Caco-2 (cell line): ENCODE measurements at regions not wholly inside any gene's neighbourhood (a gene's known extent, or its start where the extent isn't known, plus 50 kb on each side); places are given as distances from the start of the nearest gene placed in this dataset. TPM values are rescaled to one million over a fixed set of nuclear protein-coding genes. Genes with fewer than 3 reads are reported as not detected.

Source experiments
- BruUV-seq: library from RNA; stranded (reverse); fragments of 400-500 nt; replicated peaks from 2 replicates; lab custom pipeline; 2021; lab: Mats Ljungman, UMichigan
- CTCF ChIA-PET: fragments of 300-600 bp; sonication (Branson Sonifier 250); formaldehyde crosslinking; loops from one replicate; lab custom pipeline; 2022; ENCODE audit warnings: antibody characterized with exemption; lab: Charles Lee
- POLR2A ChIA-PET: fragments of 300-600 bp; sonication (Branson Sonifier 250); formaldehyde crosslinking; loops from one replicate; lab custom pipeline; 2022; ENCODE audit warnings: antibody characterized with exemption; lab: Charles Lee
- DNase-seq, 2 experiments: peaks; one replicate each; pipeline versions ENCODE4 v3.0.0 to v3.0.0-alpha.2; 2020 to 2022
- H3K27me3 ChIP-seq: replicated peaks from 2 replicates; pipeline ENCODE4 v1.6.0; 2011; ENCODE audit warnings: low read length; ENCODE audit not compliant: control insufficient read depth, insufficient read depth
- H3K36me3 ChIP-seq: 2 replicates; pipeline ENCODE4 v1.5.1; 2011; ENCODE audit warnings: low read length; ENCODE audit not compliant: control insufficient read depth, insufficient read depth
- H3K4me1 ChIP-seq: fragments of 250-450 bp; sonication (Bioruptor Pico); 2 replicates; pipeline ENCODE4 v1.5.1; 2020; ENCODE audit warnings: mild to moderate bottlenecking
- H3K4me3 ChIP-seq: 2 replicates; pipeline ENCODE4 v1.5.1; 2011; ENCODE audit warnings: low read depth, mild to moderate bottlenecking, control low read depth, low read length
- H3K9me3 ChIP-seq: fragments of 250-450 bp; sonication (Bioruptor Pico); 2 replicates; pipeline ENCODE4 v1.5.1; 2020; ENCODE audit warnings: mild to moderate bottlenecking, moderate library complexity
- H3K27ac Mint-ChIP-seq: one replicate; pipeline ENCODE4 v1.8.0; 2022; ENCODE audit warnings: mixed read lengths; ENCODE audit not compliant: unreplicated experiment
- H3K27me3 Mint-ChIP-seq: one replicate; pipeline ENCODE4 v1.8.0; 2022; ENCODE audit warnings: mixed read lengths; ENCODE audit not compliant: insufficient read depth, unreplicated experiment
- H3K36me3 Mint-ChIP-seq: one replicate; pipeline ENCODE4 v1.8.0; 2022; ENCODE audit warnings: mild to moderate bottlenecking, mixed read lengths; ENCODE audit not compliant: insufficient read depth, unreplicated experiment
- H3K4me1 Mint-ChIP-seq: one replicate; pipeline ENCODE4 v1.8.0; 2022; ENCODE audit warnings: low read depth, mixed read lengths; ENCODE audit not compliant: unreplicated experiment
- H3K4me3 Mint-ChIP-seq: one replicate; pipeline ENCODE4 v1.8.0; 2022; ENCODE audit warnings: mild to moderate bottlenecking, moderate library complexity, mixed read lengths; ENCODE audit not compliant: unreplicated experiment
- H3K9me3 Mint-ChIP-seq: one replicate; pipeline ENCODE4 v1.8.0; 2022; ENCODE audit warnings: mixed read lengths; ENCODE audit not compliant: unreplicated experiment
- CTCF ChIP-seq, 2 experiments: fragments of 200-600 bp in 1 of 2; IDR thresholded peaks; 1 replicate in 1 of 2; 2 replicates in 1 of 2; pipeline versions ENCODE4 v1.5.1 to v1.8.0; 2011 to 2022; ENCODE audit warnings: antibody characterized with exemption in 1 of 2, control low read depth in 1 of 2, inconsistent platforms in 1 of 2, low read depth in 1 of 2, low read length in 1 of 2, mild to moderate bottlenecking in 1 of 2, moderate library complexity in 1 of 2; ENCODE audit not compliant: insufficient read depth in 1 of 2, severe bottlenecking in 1 of 2, unreplicated experiment in 1 of 2
- intact Hi-C: fragments of 100-400 bp; cut with micrococcal nuclease; formaldehyde crosslinking; loops from one replicate; pipeline ENCODE4 v1.10.0; 2022; ENCODE audit not compliant: unreplicated experiment
- microRNA-seq: library from miRNA; unstranded; fragments of <30 nt; microRNA quantifications from one replicate; pipeline ENCODE4 v1.2.0, GENCODE V29; 2022

- Mint-ChIP-seq H3K4me1 (no peaks in the 10 kb centered on the region), H3K27ac (no peak overlapping the region), H3K9me3 (no peaks in the 10 kb centered on the region), H3K4me3 (no peak overlapping the region), H3K36me3 (no peaks in the 10 kb centered on the region), H3K27me3 (no peaks in the 10 kb centered on the region)
- CTCF ChIA-PET: no interaction called here
- no TSS peak for BruUV-seq
- no peak overlapping the region for H3K4me3 ChIP-seq
- H3K27me3 ChIP-seq: no peaks in the 10 kb centered on the region
- H3K4me1 ChIP-seq: no peaks in the 10 kb centered on the region
- no peaks in the 10 kb centered on the region for H3K36me3 ChIP-seq
- H3K9me3 ChIP-seq: no peaks in the 10 kb centered on the region
- POLR2A ChIA-PET: no interaction called here
- TF ChIP-seq CTCF (IDR thresholded peaks at IDR 0.05; ENCODE audit: insufficient read depth in 1 of 2, low read depth in 1 of 2, low read length in 1 of 2, severe bottlenecking in 1 of 2, unreplicated experiment in 1 of 2): no peak
- no peak for DNase-seq
- intact Hi-C loops: no loop called here
These were observed 338.0 kb downstream of the NYAP2 start for GRCh38 chr2:225737556-225737955.

GRCh38 chr2:225735844-225736243 lies 336.3 kb downstream of the NYAP2 start:
- CTCF ChIA-PET: no interaction called here
- intact Hi-C loops: no loop called here
- H3K4me3 ChIP-seq: no peak overlapping the region
- no peaks in the 10 kb centered on the region for H3K27me3 ChIP-seq
- H3K9me3 ChIP-seq: no peaks in the 10 kb centered on the region
- no peaks in the 10 kb centered on the region for H3K4me1 ChIP-seq
- no peaks in the 10 kb centered on the region for H3K36me3 ChIP-seq
- no peak overlapping the region for H3K27ac Mint-ChIP-seq
- H3K9me3 Mint-ChIP-seq: no peaks in the 10 kb centered on the region
- POLR2A ChIA-PET: no interaction called here
- no peaks in the 10 kb centered on the region for H3K4me1 Mint-ChIP-seq
- no peak overlapping the region for H3K4me3 Mint-ChIP-seq
- DNase-seq: no peak
- no peak for TF ChIP-seq CTCF (IDR thresholded peaks at IDR 0.05; ENCODE audit: insufficient read depth in 1 of 2, low read depth in 1 of 2, low read length in 1 of 2, severe bottlenecking in 1 of 2, unreplicated experiment in 1 of 2)
- peaks cover 4% of the 10 kb centered on the region for H3K27me3 Mint-ChIP-seq
- BruUV-seq: no TSS peak
- H3K36me3 Mint-ChIP-seq: no peaks in the 10 kb centered on the region

GRCh38 chr2:225725726-225726125 lies 326.2 kb downstream of the NYAP2 start:
- intact Hi-C loops: no loop called here
- CTCF ChIA-PET: no interaction called here
- H3K36me3 Mint-ChIP-seq: no peaks in the 10 kb centered on the region
- no peak overlapping the region for H3K4me3 Mint-ChIP-seq
- Histone ChIP-seq H3K36me3 (no peaks in the 10 kb centered on the region), H3K9me3 (no peaks in the 10 kb centered on the region), H3K27me3 (no peaks in the 10 kb centered on the region), H3K4me3 (no peak overlapping the region), H3K4me1 (no peaks in the 10 kb centered on the region)
- H3K9me3 Mint-ChIP-seq: no peaks in the 10 kb centered on the region
- no peaks in the 10 kb centered on the region for H3K4me1 Mint-ChIP-seq
- H3K27ac Mint-ChIP-seq: no peak overlapping the region
- POLR2A ChIA-PET: no interaction called here
- no peak for DNase-seq
- H3K27me3 Mint-ChIP-seq: peaks cover 5% of the 10 kb centered on the region
- BruUV-seq: no TSS peak
- no peak for TF ChIP-seq CTCF (IDR thresholded peaks at IDR 0.05; ENCODE audit: insufficient read depth in 1 of 2, low read depth in 1 of 2, low read length in 1 of 2, severe bottlenecking in 1 of 2, unreplicated experiment in 1 of 2)

Small RNA genes lying in the stretch of these regions (microRNA-seq; reads per million reads assigned to microRNA genes)
- not detected for gene MIR5702
